IMR-90 (cell line): ENCODE measurements at regions not wholly inside any gene's neighbourhood (a gene's known extent, or its start where the extent isn't known, plus 50 kb on each side); places are given as distances from the start of the nearest gene placed in this dataset.

Experiments used
- ATAC-seq: fragments of 200-7000 bp; cut with Tn5 transposase; 2 replicates; pipeline ENCODE4 v1.9.1; 2020; ENCODE audit warnings: low read depth, mild to moderate bottlenecking, moderate library complexity
- BruUV-seq: library from RNA; stranded (reverse); fragments of 400-500 nt; replicated peaks from 2 replicates; lab custom pipeline; 2021; lab: Mats Ljungman, UMichigan
- CTCF ChIA-PET: fragments of 300-600 bp; formaldehyde crosslinking; extraction: SDS; loops from one replicate; lab custom pipeline; 2021; ENCODE audit warnings: antibody characterized with exemption; lab: Yijun Ruan, JAX
- POLR2A ChIA-PET: fragments of 300-600 bp; sonication (Branson Sonifier 250); formaldehyde crosslinking; loops from one replicate; lab custom pipeline; 2022; ENCODE audit warnings: antibody characterized with exemption; ENCODE audit not compliant: unreplicated experiment; lab: Charles Lee
- DNase-seq: peaks from one replicate; pipeline ENCODE4 v3.0.0; 2013
- H2AFZ ChIP-seq: replicated peaks from 2 replicates; pipeline ENCODE3; 2013; ENCODE audit warnings: low read length, mild to moderate bottlenecking; ENCODE audit not compliant: poor library complexity
- H2AK5ac ChIP-seq: 2 replicates; pipeline ENCODE4 v1.6.1; 2013; ENCODE audit warnings: low read depth, low read length, inconsistent platforms
- H2AK9ac ChIP-seq: replicated peaks from 2 replicates; pipeline ENCODE3; 2013; ENCODE audit warnings: mild to moderate bottlenecking, low read depth, low read length, moderate library complexity; ENCODE audit not compliant: poor library complexity
- H2BK120ac ChIP-seq: 2 replicates; pipeline ENCODE4 v1.6.1; 2013; ENCODE audit warnings: low read depth, low read length, inconsistent platforms
- H2BK15ac ChIP-seq: 3 replicates; pipeline ENCODE4 v1.6.1; 2013; ENCODE audit warnings: low read depth, low read length, inconsistent platforms
- H2BK20ac ChIP-seq: 2 replicates; pipeline ENCODE4 v1.6.1; 2013; ENCODE audit warnings: low read depth, mild to moderate bottlenecking, inconsistent platforms, low read length, moderate library complexity
- H2BK5ac ChIP-seq: 2 replicates; pipeline ENCODE4 v1.6.1; 2013; ENCODE audit warnings: mild to moderate bottlenecking, low read depth, low read length, inconsistent platforms; ENCODE audit not compliant: poor library complexity, severe bottlenecking
- H3K14ac ChIP-seq: replicated peaks from 2 replicates; pipeline ENCODE4 v1.6.1; 2013; ENCODE audit warnings: low read depth, low read length, inconsistent platforms
- H3K18ac ChIP-seq: 2 replicates; pipeline ENCODE4 v1.6.1; 2013; ENCODE audit warnings: low read depth, low read length, control low read depth
- H3K23ac ChIP-seq: 2 replicates; pipeline ENCODE4 v1.6.1; 2013; ENCODE audit warnings: low read depth, low read length, inconsistent platforms
- H3K27ac ChIP-seq: 2 replicates; pipeline ENCODE4 v1.5.1; 2013; ENCODE audit warnings: mild to moderate bottlenecking, control low read depth, low read length; ENCODE audit not compliant: insufficient read depth
- H3K27me3 ChIP-seq: 2 replicates; pipeline ENCODE4 v1.6.1; 2013; ENCODE audit warnings: low read length; ENCODE audit not compliant: control insufficient read depth, insufficient read depth
- H3K36me3 ChIP-seq: 2 replicates; pipeline ENCODE4 v1.6.1; 2013; ENCODE audit warnings: low read length, mixed read lengths; ENCODE audit not compliant: control insufficient read depth, insufficient read depth
- H3K4ac ChIP-seq: 2 replicates; pipeline ENCODE4 v1.6.1; 2013; ENCODE audit warnings: low read depth, low read length, inconsistent platforms
- H3K4me1 ChIP-seq: 2 replicates; pipeline ENCODE4 v1.6.1; 2013; ENCODE audit warnings: low read length, mixed read lengths; ENCODE audit not compliant: control insufficient read depth, insufficient read depth
- H3K4me2 ChIP-seq: 2 replicates; pipeline ENCODE4 v1.6.1; 2013; ENCODE audit warnings: low read depth, mild to moderate bottlenecking, control low read depth, low read length, moderate library complexity
- H3K4me3 ChIP-seq: 2 replicates; pipeline ENCODE4 v1.5.1; 2013; ENCODE audit warnings: low read depth, mild to moderate bottlenecking, control low read depth, low read length, moderate library complexity; ENCODE audit not compliant: insufficient read depth
- H3K56ac ChIP-seq: 2 replicates; pipeline ENCODE4 v1.6.1; 2013; ENCODE audit warnings: low read length, inconsistent platforms; ENCODE audit not compliant: insufficient read depth; ENCODE audit errors: extremely low read depth
- H3K79me1 ChIP-seq, 2 experiments: 2 replicates each; pipeline ENCODE4 v1.6.1; 2013; ENCODE audit warnings: low read length in 2 of 2, inconsistent platforms in 1 of 2, low read depth in 1 of 2
- H3K9ac ChIP-seq: 2 replicates; pipeline ENCODE4 v1.6.1; 2013; ENCODE audit warnings: low read depth, low read length, control low read depth
- H3K9me1 ChIP-seq: 2 replicates; pipeline ENCODE4 v1.6.1; 2013; ENCODE audit warnings: low read length, inconsistent platforms; ENCODE audit not compliant: insufficient read depth
- H3K9me3 ChIP-seq: 2 replicates; pipeline ENCODE4 v1.6.1; 2013; ENCODE audit warnings: low read length; ENCODE audit not compliant: control insufficient read depth, insufficient read depth
- H4K20me1 ChIP-seq: 2 replicates; pipeline ENCODE4 v1.6.1; 2013; ENCODE audit warnings: low read length, inconsistent platforms; ENCODE audit not compliant: insufficient read depth
- H4K5ac ChIP-seq: 2 replicates; pipeline ENCODE4 v1.6.1; 2013; ENCODE audit warnings: mild to moderate bottlenecking, low read depth, low read length, control low read depth
- H4K8ac ChIP-seq, 2 experiments: 2 replicates each; pipeline ENCODE4 v1.6.1; 2013; ENCODE audit warnings: low read depth in 2 of 2, low read length in 2 of 2, control low read depth in 1 of 2, inconsistent platforms in 1 of 2
- H4K91ac ChIP-seq: 2 replicates; pipeline ENCODE4 v1.6.1; 2013; ENCODE audit warnings: low read depth, low read length, inconsistent platforms; ENCODE audit not compliant: insufficient read depth
- CEBPB ChIP-seq: IDR thresholded peaks from 2 replicates; pipeline ENCODE4 v1.6.1; 2012; ENCODE audit warnings: low read depth, low read length, improper control_type of control experiment
- CHD1 ChIP-seq: IDR thresholded peaks from 2 replicates; pipeline ENCODE4 v1.6.1; 2012; ENCODE audit warnings: low read depth, low read length, improper control_type of control experiment
- CTCF ChIP-seq: conservative IDR thresholded peaks from 2 replicates; pipeline ENCODE4 v1.5.1; 2012; ENCODE audit warnings: mild to moderate bottlenecking, low read depth, low read length, improper control_type of control experiment
- MAFK ChIP-seq: IDR thresholded peaks from 2 replicates; pipeline ENCODE4 v1.6.1; 2012; ENCODE audit warnings: low read depth, low read length, improper control_type of control experiment
- MAZ ChIP-seq: IDR thresholded peaks from 2 replicates; pipeline ENCODE4 v1.6.1; 2012; ENCODE audit warnings: low read depth, mild to moderate bottlenecking, low read length, improper control_type of control experiment, moderate library complexity, borderline replicate concordance
- MXI1 ChIP-seq: IDR thresholded peaks from 2 replicates; pipeline ENCODE4 v1.6.1; 2012; ENCODE audit warnings: low read depth, mild to moderate bottlenecking, low read length, moderate library complexity, borderline replicate concordance
- NFE2L2 ChIP-seq: fragments of 150-350 bp; IDR thresholded peaks from 2 replicates; pipeline ENCODE4 v1.6.1; 2016; ENCODE audit warnings: low read depth, mild to moderate bottlenecking, low read length
- POLR2A ChIP-seq: IDR thresholded peaks from 2 replicates; pipeline ENCODE4 v1.6.1; 2012; ENCODE audit warnings: mild to moderate bottlenecking, low read depth, low read length
- RCOR1 ChIP-seq: IDR thresholded peaks from 2 replicates; pipeline ENCODE4 v1.6.1; 2012; ENCODE audit warnings: mild to moderate bottlenecking, low read length, improper control_type of control experiment; ENCODE audit not compliant: insufficient replicate concordance
- RFX5 ChIP-seq: IDR thresholded peaks from 2 replicates; pipeline ENCODE4 v1.8.0; 2012; ENCODE audit warnings: low read depth, mild to moderate bottlenecking, low read length, moderate library complexity
- SMC3 ChIP-seq: fragments of 150-350 bp; IDR thresholded peaks from 2 replicates; pipeline ENCODE4 v1.6.1; 2016; ENCODE audit warnings: low read depth, mild to moderate bottlenecking, antibody characterized with exemption, low read length, moderate library complexity
- WGBS, 2 experiments: methylation state at CpG; one replicate each; pipeline versions ENCODE4 v1.1.5 to v1.1.7; 2013; ENCODE audit warnings: missing lambda C conversion rate in 2 of 2; ENCODE audit not compliant: insufficient read length in 1 of 2; ENCODE audit errors: extremely low coverage in 2 of 2; 5-methylcytosine and 5-hydroxymethylcytosine counted together
- dilution Hi-C: fragments of 300-500 bp; cut with HindIII; formaldehyde crosslinking; loops from one replicate; pipeline ENCODE4 v1.14.3; 2018; ENCODE audit warnings: low sequenced_read_pairs; ENCODE audit not compliant: unreplicated experiment
- in situ Hi-C: fragments of 300-500 bp; cut with MboI; formaldehyde crosslinking; loops from 3 replicates; pipeline ENCODE4 v1.14.3; 2019; ENCODE audit warnings: low sequenced_read_pairs, inconsistent platforms, mixed read lengths
- intact Hi-C: fragments of 100-400 bp; cut with micrococcal nuclease; formaldehyde crosslinking; loops from 2 replicates; pipeline ENCODE4 v1.10.0; 2022

- Histone ChIP-seq H3K79me1 (no peaks in the 10 kb centered on the region), H3K14ac (no peak overlapping the region), H2BK5ac (no peak overlapping the region), H3K4ac (no peak overlapping the region), H4K5ac (no peak overlapping the region), H3K23ac (no peak overlapping the region), H3K18ac (no peak overlapping the region), H3K4me2 (no peak overlapping the region), H3K56ac (no peak overlapping the region), H3K27ac (no peak overlapping the region), H3K9me3 (peaks cover 2% of the 10 kb centered on the region; the same call in 1 of the 2 replicates), H3K9ac (no peak overlapping the region), H3K9me1 (no peaks in the 10 kb centered on the region), H2BK120ac (no peak overlapping the region), H3K27me3 (no peaks in the 10 kb centered on the region), H4K8ac (no peak overlapping the region), H2AK9ac (no peak overlapping the region), H3K4me1 (no peaks in the 10 kb centered on the region), H4K91ac (no peak overlapping the region), H2BK20ac (no peak overlapping the region), H2AK5ac (no peak overlapping the region), H3K36me3 (no peaks in the 10 kb centered on the region), H2AFZ (no peak overlapping the region), H3K4me3 (no peak overlapping the region), H4K20me1 (no peaks in the 10 kb centered on the region), H2BK15ac (no peak overlapping the region)
- no peak for DNase-seq
- TF ChIP-seq MAZ (no peak), POLR2A (no peak), CEBPB (no peak), RCOR1 (no peak), NFE2L2 (no peak), MXI1 (no peak), RFX5 (no peak), CHD1 (no peak), SMC3 (no peak), CTCF (no peak), MAFK (no peak)
- ChIA-PET POLR2A (no interaction called here), CTCF (no interaction called here)
- intact Hi-C loops = no loop called here
- dilution Hi-C loops = no loop called here
- in situ Hi-C loops = no loop called here
- no CpG with 5 or more reads among the region's 1 CpG for WGBS, 2 experiments
- BruUV-seq = no TSS peak
- no peak for ATAC-seq
Observed at GRCh38 chr3:643376-643775, 446.8 kb downstream of the CHL1 start.
